ENCODE measurements at regions not wholly inside any gene's neighbourhood (a gene's known extent, or its start where the extent isn't known, plus 50 kb on each side); places are given as distances from the start of the nearest gene placed in this dataset.

- DNase-seq (ENCODE audit: low read depth in 4 of 4, low spot score in 3 of 4): peak in 2 of 4 donors; percentile 14 to 16
These were observed 81.0 kb upstream of the LRRC55 start for GRCh38 chr11:57100638-57101331.

- DNase-seq (ENCODE audit: low read depth in 4 of 4, low spot score in 3 of 4): no peak
These were observed 77.7 kb upstream of the LRRC55 start for GRCh38 chr11:57103899-57104605.

GRCh38 chr11:57109331-57109730 is 72.4 kb upstream of the LRRC55 start:
- DNase-seq (ENCODE audit: low read depth in 4 of 4, low spot score in 3 of 4): no peak

- no peak for DNase-seq (ENCODE audit: low read depth in 4 of 4, low spot score in 3 of 4)
These were observed 70.1 kb upstream of the LRRC55 start for GRCh38 chr11:57111619-57112018.

- no peak for DNase-seq (ENCODE audit: low read depth in 4 of 4, low spot score in 3 of 4)
These were observed 65.1 kb upstream of the LRRC55 start for GRCh38 chr11:57116654-57117053.

GRCh38 chr11:57120192-57120965 is 61.4 kb upstream of the LRRC55 start:
- DNase-seq (ENCODE audit: low read depth in 4 of 4, low spot score in 3 of 4): no peak

- DNase-seq (ENCODE audit: low read depth in 4 of 4, low spot score in 3 of 4): no peak
These were observed 59.8 kb upstream of the LRRC55 start for GRCh38 chr11:57121996-57122395.

GRCh38 chr11:57123590-57123989 is 58.2 kb upstream of the LRRC55 start:
- DNase-seq (ENCODE audit: low read depth in 4 of 4, low spot score in 3 of 4): no peak

GRCh38 chr11:57124505-57124904 is 57.2 kb upstream of the LRRC55 start:
- no peak for DNase-seq (ENCODE audit: low read depth in 4 of 4, low spot score in 3 of 4)

- DNase-seq (ENCODE audit: low read depth in 4 of 4, low spot score in 3 of 4): no peak
These were observed 56.8 kb upstream of the LRRC55 start for GRCh38 chr11:57124917-57125316.

GRCh38 chr11:57126766-57127400 is 54.9 kb upstream of the LRRC55 start:
- DNase-seq (ENCODE audit: low read depth in 4 of 4, low spot score in 3 of 4): no peak

GRCh38 chr11:57131080-57131790 is 50.5 kb upstream of the LRRC55 start:
- DNase-seq (ENCODE audit: low read depth in 4 of 4, low spot score in 3 of 4): no peak
